Gastrocnemius medialis (tissue), 4 donors: ENCODE measurements at regions not wholly inside any gene's neighbourhood (a gene's known extent, or its start where the extent isn't known, plus 50 kb on each side); places are given as distances from the start of the nearest gene placed in this dataset.

ENCODE experiments used
- CTCF ChIP-seq, 5 experiments: fragments of 450-650 bp in 3 of 5; fragments of 200-600 bp in 2 of 5; sonication (generic) in 2 of 5; IDR thresholded peaks in 4 of 5; conservative IDR thresholded peaks in 1 of 5; 1 replicate in 4 of 5; 2 replicates in 1 of 5; pipeline ENCODE4 v1.5.1; 2016 to 2019; ENCODE audit warnings: antibody characterized with exemption in 5 of 5, mild to moderate bottlenecking in 3 of 5, moderate library complexity in 3 of 5
- POLR2A ChIP-seq, 2 donors: fragments of 450-650 bp; IDR thresholded peaks; one replicate each; pipeline ENCODE4 v1.6.1; 2017; ENCODE audit warnings: antibody characterized with exemption in 2 of 2, mild to moderate bottlenecking in 2 of 2, moderate library complexity in 2 of 2

- TF ChIP-seq POLR2A (IDR thresholded peaks at IDR 0.05) (no peak), CTCF (IDR thresholded peaks at IDR 0.05 in 4 of 5, conservative IDR thresholded peaks at IDR 0.05 in 1 of 5) (no peak)
Measured at GRCh38 chr4:159552979-159553768, 450.3 kb downstream of the RAPGEF2 start.
